ENCODE measurements at regions not wholly inside any gene's neighbourhood (a gene's known extent, or its start where the extent isn't known, plus 50 kb on each side); places are given as distances from the start of the nearest gene placed in this dataset.
"Not testable (repeated sequence)": the region's sequence is repeated elsewhere in the genome, so short reads cannot be mapped to it uniquely, and the experiment has no call there.

DNA sequence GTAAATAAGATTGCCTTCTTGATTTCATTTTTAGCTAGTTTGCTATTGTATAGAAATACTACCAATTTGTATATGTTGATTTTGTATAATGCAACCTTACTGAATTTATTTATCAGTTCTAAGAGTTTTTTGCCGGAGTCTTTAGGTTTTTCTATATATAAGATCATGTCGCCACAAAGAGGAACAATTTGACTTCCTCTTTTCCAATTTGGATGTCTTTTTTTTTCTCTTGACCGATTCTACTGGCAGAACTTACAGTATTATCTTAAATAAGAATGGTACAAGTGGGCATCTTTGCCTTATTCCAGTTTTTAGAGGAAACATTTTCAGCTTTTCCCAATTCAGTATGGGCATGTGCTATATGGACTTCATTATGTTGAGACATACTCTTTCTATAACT, 624.7 kb upstream of the ACO1 start:
- Histone ChIP-seq H4K8ac (ENCODE audit: low read depth in 2 of 2, low read length in 2 of 2) (no peak overlapping the region), H4K5ac (ENCODE audit: low read depth, low read length) (no peak overlapping the region), H2AFZ (replicated peaks; ENCODE audit: low read length, poor library complexity) (no peak overlapping the region), H3K27ac (ENCODE audit: insufficient read depth, low read length) (no peak overlapping the region), H3K4me1 (ENCODE audit: control insufficient read depth, insufficient read depth, low read length) (no peaks in the 10 kb centered on the region), H2BK5ac (ENCODE audit: low read depth, low read length, poor library complexity, severe bottlenecking) (no peak overlapping the region), H2BK15ac (ENCODE audit: low read depth, low read length) (no peak overlapping the region), H3K27me3 (ENCODE audit: control insufficient read depth, insufficient read depth, low read length) (no peaks in the 10 kb centered on the region), H2BK120ac (ENCODE audit: low read depth, low read length) (no peak overlapping the region), H3K4ac (ENCODE audit: low read depth, low read length) (no peak overlapping the region), H3K18ac (ENCODE audit: low read depth, low read length) (no peak overlapping the region), H2AK9ac (replicated peaks; ENCODE audit: low read depth, low read length, poor library complexity) (no peak overlapping the region), H3K9me1 (ENCODE audit: insufficient read depth, low read length) (no peaks in the 10 kb centered on the region), H3K4me3 (ENCODE audit: insufficient read depth, low read depth, low read length) (no peak overlapping the region), H3K23ac (ENCODE audit: low read depth, low read length) (no peak overlapping the region), H3K9me3 (ENCODE audit: control insufficient read depth, insufficient read depth, low read length) (peaks cover 5% of the 10 kb centered on the region), H3K56ac (ENCODE audit: extremely low read depth, insufficient read depth, low read length) (no peak overlapping the region), H2AK5ac (ENCODE audit: low read depth, low read length) (no peak overlapping the region), H3K4me2 (ENCODE audit: low read depth, low read length) (no peak overlapping the region), H2BK20ac (ENCODE audit: low read depth, low read length) (no peak overlapping the region), H3K79me1 (ENCODE audit: low read depth in 1 of 2, low read length in 2 of 2) (no peaks in the 10 kb centered on the region), H3K9ac (ENCODE audit: low read depth, low read length) (no peak overlapping the region), H4K20me1 (ENCODE audit: insufficient read depth, low read length) (no peaks in the 10 kb centered on the region), H4K91ac (ENCODE audit: insufficient read depth, low read depth, low read length) (no peak overlapping the region), H3K36me3 (ENCODE audit: control insufficient read depth, insufficient read depth, low read length) (no peaks in the 10 kb centered on the region), H3K14ac (replicated peaks; ENCODE audit: low read depth, low read length) (no peak overlapping the region)
- DNase-seq (no peak), ATAC-seq (ENCODE audit: low read depth) (no peak)
- intact Hi-C loops (cut with micrococcal nuclease) (no loop called here), dilution Hi-C loops (cut with HindIII; ENCODE audit: low sequenced_read_pairs, unreplicated experiment) (no loop called here), in situ Hi-C loops (cut with MboI; ENCODE audit: low sequenced_read_pairs) (no loop called here)
- BruUV-seq (replicated peaks): no TSS peak
- no CpG with 5 or more reads among the region's 3 CpGs for WGBS, 2 experiments (ENCODE audit: extremely low coverage in 2 of 2, insufficient read length in 1 of 2)
- TF ChIP-seq RFX5 (IDR thresholded peaks at IDR 0.05; ENCODE audit: low read depth, low read length): no peak
- no peak for TF ChIP-seq RAD21 (IDR thresholded peaks at IDR 0.05; ENCODE audit: low read length)
- no peak for TF ChIP-seq RCOR1 (IDR thresholded peaks at IDR 0.05; ENCODE audit: insufficient replicate concordance, low read length)
- no peak for TF ChIP-seq SMC3 (IDR thresholded peaks at IDR 0.05; ENCODE audit: low read depth, low read length)
- TF ChIP-seq CEBPB (IDR thresholded peaks at IDR 0.05; ENCODE audit: low read depth, low read length): no peak
- TF ChIP-seq POLR2A (IDR thresholded peaks at IDR 0.05; ENCODE audit: low read depth, low read length): no peak
- TF ChIP-seq, protein P1, sequence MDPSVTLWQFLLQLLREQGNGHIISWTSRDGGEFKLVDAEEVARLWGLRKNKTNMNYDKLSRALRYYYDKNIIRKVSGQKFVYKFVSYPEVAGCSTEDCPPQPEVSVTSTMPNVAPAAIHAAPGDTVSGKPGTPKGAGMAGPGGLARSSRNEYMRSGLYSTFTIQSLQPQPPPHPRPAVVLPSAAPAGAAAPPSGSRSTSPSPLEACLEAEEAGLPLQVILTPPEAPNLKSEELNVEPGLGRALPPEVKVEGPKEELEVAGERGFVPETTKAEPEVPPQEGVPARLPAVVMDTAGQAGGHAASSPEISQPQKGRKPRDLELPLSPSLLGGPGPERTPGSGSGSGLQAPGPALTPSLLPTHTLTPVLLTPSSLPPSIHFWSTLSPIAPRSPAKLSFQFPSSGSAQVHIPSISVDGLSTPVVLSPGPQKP (IDR thresholded peaks at IDR 0.05; ENCODE audit: borderline replicate concordance, low read depth, low read length): no peak
- ChIA-PET CTCF (no interaction called here), POLR2A (ENCODE audit: unreplicated experiment) (no interaction called here)

DNA sequence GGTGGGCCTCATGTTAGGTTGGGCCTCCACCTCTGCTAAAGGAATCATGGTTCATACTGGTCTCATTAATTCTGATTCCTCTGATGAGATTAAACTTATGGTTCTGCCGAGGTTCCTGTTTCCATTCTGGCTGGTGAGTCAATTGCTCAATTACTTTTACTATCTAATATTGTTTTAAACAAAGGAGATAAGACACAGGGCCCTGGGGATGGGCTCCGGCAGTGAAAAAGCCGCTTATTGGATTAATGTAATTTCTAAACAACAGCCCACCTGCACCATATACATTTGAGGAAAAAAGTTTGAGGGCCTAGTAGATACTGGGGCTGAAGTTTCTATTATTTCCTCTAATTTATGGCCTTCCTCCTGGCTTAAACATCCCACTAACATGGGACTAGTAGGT, 610.4 kb upstream of the ACO1 start:
- POLR2A ChIA-PET (ENCODE audit: unreplicated experiment); H3K27ac ChIP-seq (ENCODE audit: insufficient read depth, low read length); H2BK20ac ChIP-seq (ENCODE audit: low read depth, low read length); H4K5ac ChIP-seq (ENCODE audit: low read depth, low read length); H3K9me3 ChIP-seq (ENCODE audit: control insufficient read depth, insufficient read depth, low read length); H3K27me3 ChIP-seq (ENCODE audit: control insufficient read depth, insufficient read depth, low read length); in situ Hi-C loops (cut with MboI; ENCODE audit: low sequenced_read_pairs); H2AFZ ChIP-seq (replicated peaks; ENCODE audit: low read length, poor library complexity); H2BK120ac ChIP-seq (ENCODE audit: low read depth, low read length); H3K9me1 ChIP-seq (ENCODE audit: insufficient read depth, low read length); intact Hi-C loops (cut with micrococcal nuclease); H3K23ac ChIP-seq (ENCODE audit: low read depth, low read length); CTCF ChIA-PET; H3K79me1 ChIP-seq (ENCODE audit: low read depth in 1 of 2, low read length in 2 of 2); H3K36me3 ChIP-seq (ENCODE audit: control insufficient read depth, insufficient read depth, low read length); H2BK5ac ChIP-seq (ENCODE audit: low read depth, low read length, poor library complexity, severe bottlenecking); H3K4me2 ChIP-seq (ENCODE audit: low read depth, low read length); DNase-seq; H2BK15ac ChIP-seq (ENCODE audit: low read depth, low read length); dilution Hi-C loops (cut with HindIII; ENCODE audit: low sequenced_read_pairs, unreplicated experiment); H3K14ac ChIP-seq (replicated peaks; ENCODE audit: low read depth, low read length); H3K9ac ChIP-seq (ENCODE audit: low read depth, low read length); H3K18ac ChIP-seq (ENCODE audit: low read depth, low read length); H4K8ac ChIP-seq (ENCODE audit: low read depth in 2 of 2, low read length in 2 of 2); H4K20me1 ChIP-seq (ENCODE audit: insufficient read depth, low read length); H3K4ac ChIP-seq (ENCODE audit: low read depth, low read length); ATAC-seq (ENCODE audit: low read depth); H3K4me1 ChIP-seq (ENCODE audit: control insufficient read depth, insufficient read depth, low read length); H2AK9ac ChIP-seq (replicated peaks; ENCODE audit: low read depth, low read length, poor library complexity); H4K91ac ChIP-seq (ENCODE audit: insufficient read depth, low read depth, low read length); BruUV-seq (replicated peaks); H3K56ac ChIP-seq (ENCODE audit: extremely low read depth, insufficient read depth, low read length); H2AK5ac ChIP-seq (ENCODE audit: low read depth, low read length); H3K4me3 ChIP-seq (ENCODE audit: insufficient read depth, low read depth, low read length): not testable (repeated sequence)
- WGBS, 2 experiments (ENCODE audit: extremely low coverage in 2 of 2, insufficient read length in 1 of 2): no CpG with 5 or more reads among the region's 3 CpGs
